Ovary (tissue), 7 donors: ENCODE measurements at regions not wholly inside any gene's neighbourhood (a gene's known extent, or its start where the extent isn't known, plus 50 kb on each side); places are given as distances from the start of the nearest gene placed in this dataset.

Experiments used
- DNase-seq, 5 donors: peaks; one replicate each; pipeline ENCODE4 v3.0.0-alpha.2; 2019 to 2020
- H3K27ac ChIP-seq, 2 donors: fragments of 200-600 bp; one replicate each; pipeline versions ENCODE4 v1.5.1 to v1.8.0; 2019 to 2022
- H3K27me3 ChIP-seq: fragments of 200-600 bp; one replicate; pipeline ENCODE4 v1.8.0; 2022
- H3K36me3 ChIP-seq: fragments of 200-600 bp; sonication (generic); one replicate; pipeline ENCODE4 v1.5.1; 2019
- H3K4me1 ChIP-seq: one replicate; pipeline ENCODE4 v1.8.1; 2013; ENCODE audit warnings: mild to moderate bottlenecking, moderate library complexity; ENCODE audit not compliant: insufficient read depth
- H3K4me3 ChIP-seq: fragments of 200-600 bp; sonication (generic); one replicate; pipeline ENCODE4 v1.5.1; 2017
- H3K9me3 ChIP-seq, 2 donors: fragments of 200-600 bp in 1 of 2; sonication (generic) in 1 of 2; one replicate each; pipeline versions ENCODE4 v1.5.1 to v1.8.1; 2013 to 2019; ENCODE audit warnings: mild to moderate bottlenecking in 1 of 2, moderate library complexity in 1 of 2
- EP300 ChIP-seq: sonication (generic); formaldehyde crosslinking; IDR thresholded peaks from one replicate; pipeline ENCODE4 v1.6.1; 2017; ENCODE audit warnings: antibody characterized with exemption
- POLR2A ChIP-seq: fragments of 450-650 bp; IDR thresholded peaks from one replicate; pipeline ENCODE4 v1.6.1; 2017; ENCODE audit warnings: antibody characterized with exemption, mild to moderate bottlenecking, moderate library complexity
- WGBS, 3 donors: extraction: QIAGEN DNeasy Blood & Tissue Kit in 1 of 3; methylation state at CpG; one replicate each; pipeline versions ENCODE4 v1.1.5 to v1.1.7; 2013 to 2017; 5-methylcytosine and 5-hydroxymethylcytosine counted together
- intact Hi-C, 4 donors: fragments of 100-400 bp; cut with DNase I; formaldehyde crosslinking; loops; one replicate each; pipeline versions ENCODE4 v1.11.0 to v1.15.1; 2022 to 2023
- TF ChIP-seq, protein P1 (sequence below), 3 donors: fragments of 450-650 bp in 2 of 3; fragments of 200-600 bp in 1 of 3; IDR thresholded peaks; one replicate each; pipeline versions ENCODE4 v1.5.1 to v1.8.0; 2016 to 2022; ENCODE audit warnings: antibody characterized with exemption in 3 of 3, mild to moderate bottlenecking in 1 of 3
- donor health status: DM: no; HTN: no; CAD: no; lungs with moderate emphysema.
- donor health status: DM: no; HTN: no; CAD: no.
- donor health status: Bipolar disorder and iron deficiency.
- donor health status: DM: no; HTN: no; CAD: no.
- donor health status: DM: yes; HTN: yes; CAD: no.

DNA sequence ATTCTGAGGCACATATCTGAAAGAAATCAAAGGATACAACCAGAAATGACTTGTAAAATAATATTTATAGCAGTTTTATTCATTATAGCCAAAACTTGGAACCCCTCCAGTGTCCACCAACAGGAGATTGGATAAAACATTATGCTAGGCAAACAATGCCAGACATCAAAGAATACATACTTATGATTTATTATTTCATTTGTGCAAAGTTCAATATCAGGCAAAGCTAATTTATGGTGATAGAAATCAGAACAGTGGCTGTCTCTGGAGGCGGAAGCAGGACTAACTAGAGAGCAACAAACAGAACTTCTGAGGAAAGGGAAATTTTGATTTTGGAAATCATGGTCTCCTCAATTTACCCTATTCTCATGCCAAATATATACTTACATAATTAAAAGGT is 193.1 kb downstream of the ICE1 start:
- Histone ChIP-seq H3K27ac (no peak overlapping the region), H3K9me3 (no peaks in the 10 kb centered on the region), H3K36me3 (no peaks in the 10 kb centered on the region), H3K4me3 (no peak overlapping the region), H3K27me3 (no peaks in the 10 kb centered on the region), H3K4me1 (no peaks in the 10 kb centered on the region)
- intact Hi-C loops, result no loop called here
- 38 to 81% (median 56%) methylated on average over 1 of the region's 1 CpG for WGBS, 3 donors
- no peak for TF ChIP-seq EP300
- no peak for TF ChIP-seq POLR2A
- TF ChIP-seq, protein P1, sequence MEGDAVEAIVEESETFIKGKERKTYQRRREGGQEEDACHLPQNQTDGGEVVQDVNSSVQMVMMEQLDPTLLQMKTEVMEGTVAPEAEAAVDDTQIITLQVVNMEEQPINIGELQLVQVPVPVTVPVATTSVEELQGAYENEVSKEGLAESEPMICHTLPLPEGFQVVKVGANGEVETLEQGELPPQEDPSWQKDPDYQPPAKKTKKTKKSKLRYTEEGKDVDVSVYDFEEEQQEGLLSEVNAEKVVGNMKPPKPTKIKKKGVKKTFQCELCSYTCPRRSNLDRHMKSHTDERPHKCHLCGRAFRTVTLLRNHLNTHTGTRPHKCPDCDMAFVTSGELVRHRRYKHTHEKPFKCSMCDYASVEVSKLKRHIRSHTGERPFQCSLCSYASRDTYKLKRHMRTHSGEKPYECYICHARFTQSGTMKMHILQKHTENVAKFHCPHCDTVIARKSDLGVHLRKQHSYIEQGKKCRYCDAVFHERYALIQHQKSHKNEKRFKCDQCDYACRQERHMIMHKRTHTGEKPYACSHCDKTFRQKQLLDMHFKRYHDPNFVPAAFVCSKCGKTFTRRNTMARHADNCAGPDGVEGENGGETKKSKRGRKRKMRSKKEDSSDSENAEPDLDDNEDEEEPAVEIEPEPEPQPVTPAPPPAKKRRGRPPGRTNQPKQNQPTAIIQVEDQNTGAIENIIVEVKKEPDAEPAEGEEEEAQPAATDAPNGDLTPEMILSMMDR (IDR thresholded peaks at IDR 0.05), result no peak
- DNase-seq, result no peak

DNA sequence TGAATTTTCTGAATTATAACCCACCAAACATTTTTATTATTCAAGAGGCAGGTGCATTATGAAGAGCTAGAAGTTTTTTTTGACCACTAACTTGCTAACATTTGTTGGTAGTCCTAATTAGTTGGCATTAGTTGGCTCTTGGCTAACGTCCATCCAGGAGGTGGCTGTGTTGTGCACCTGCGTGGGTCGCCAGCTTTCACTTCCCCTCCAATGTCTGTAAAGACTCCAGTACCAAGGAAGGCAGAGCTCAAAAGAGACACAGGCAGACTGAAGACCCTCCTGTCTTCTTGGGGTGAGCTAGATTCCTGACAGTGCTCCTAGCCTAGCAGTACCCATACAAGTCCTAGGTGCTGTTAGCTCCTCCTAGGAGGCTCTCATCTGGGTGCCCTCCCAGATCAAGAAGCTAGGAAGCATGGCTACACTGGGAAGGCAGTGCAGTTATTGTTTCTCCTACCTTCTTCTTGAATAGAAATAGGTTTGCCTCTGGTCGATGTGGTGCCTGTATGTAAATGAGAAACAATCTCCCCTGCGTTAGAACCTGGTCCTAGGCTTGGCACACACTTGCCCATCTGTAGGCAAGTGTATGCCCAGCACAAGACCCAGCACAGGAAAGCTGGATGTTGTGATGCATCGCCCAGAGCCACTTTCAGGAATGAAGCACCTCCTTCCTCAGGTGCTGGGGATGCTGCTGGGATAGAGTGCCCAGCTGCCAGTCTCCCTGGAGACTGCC is 190.9 kb downstream of the ICE1 start:
- intact Hi-C loops, result no loop called here
- TF ChIP-seq, protein P1 (IDR thresholded peaks at IDR 0.05), result no peak
- TF ChIP-seq POLR2A, result no peak
- no peak for TF ChIP-seq EP300
- no peaks in the 10 kb centered on the region for H3K4me1 ChIP-seq
- DNase-seq, result no peak
- no peaks in the 10 kb centered on the region for H3K27me3 ChIP-seq
- H3K9me3 ChIP-seq, result no peaks in the 10 kb centered on the region
- no peak overlapping the region for H3K4me3 ChIP-seq
- H3K27ac ChIP-seq, result no peak overlapping the region
- WGBS, 3 donors, result 73 to 86% (median 85%) methylated on average over 6 of the region's 6 CpGs
- H3K36me3 ChIP-seq, result no peaks in the 10 kb centered on the region

DNA sequence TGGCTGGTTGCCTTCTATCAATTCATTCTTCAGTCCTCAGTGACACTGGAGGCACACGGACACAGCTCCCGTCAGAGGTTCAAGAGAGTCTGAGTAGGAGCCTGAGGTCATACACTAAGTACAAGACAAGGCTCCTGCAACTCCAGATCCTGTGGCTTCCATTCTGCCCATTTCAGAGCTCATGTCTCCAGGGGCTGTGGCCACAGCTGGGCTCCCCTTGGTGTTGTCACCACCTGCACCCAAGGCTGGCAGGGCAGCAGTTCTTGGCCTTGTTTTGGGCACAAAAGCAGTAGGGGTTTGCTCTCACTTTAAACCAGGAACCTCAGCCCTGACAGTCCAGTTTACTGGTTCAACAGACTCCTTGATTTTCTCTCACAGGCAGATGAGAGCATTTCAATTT is 189.6 kb downstream of the ICE1 start:
- Histone ChIP-seq H3K9me3 (no peaks in the 10 kb centered on the region), H3K4me3 (no peak overlapping the region), H3K27me3 (no peaks in the 10 kb centered on the region), H3K4me1 (no peaks in the 10 kb centered on the region), H3K27ac (no peak overlapping the region), H3K36me3 (no peaks in the 10 kb centered on the region)
- DNase-seq, result no peak
- TF ChIP-seq, protein P1 (IDR thresholded peaks at IDR 0.05), result no peak
- TF ChIP-seq POLR2A, result no peak
- TF ChIP-seq EP300, result no peak
- 92 to 95% (median 95%) methylated on average over 2 of the region's 2 CpGs for WGBS, 3 donors
- intact Hi-C loops, result no loop called here

DNA sequence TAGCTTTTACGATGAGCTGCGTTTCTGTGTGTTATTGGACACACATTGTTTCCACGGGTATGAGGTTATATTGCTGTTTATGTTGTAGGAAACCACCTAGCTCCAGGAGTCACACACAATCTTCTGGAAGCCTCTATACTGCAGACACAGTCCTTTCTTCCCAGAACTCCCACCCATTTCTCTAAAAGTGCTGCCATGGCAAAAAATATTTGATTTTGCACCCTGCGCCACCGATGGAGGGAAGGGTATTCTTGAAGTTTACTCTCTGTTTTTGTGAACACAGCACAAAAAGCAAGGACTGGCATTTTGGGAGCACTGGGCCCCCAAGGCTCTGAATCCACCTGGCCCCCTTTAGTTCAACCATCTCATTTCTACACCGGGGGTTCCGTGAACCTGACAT is 187.5 kb downstream of the ICE1 start:
- no peak for DNase-seq
- H3K4me3 ChIP-seq, result no peak overlapping the region
- no peaks in the 10 kb centered on the region for H3K27me3 ChIP-seq
- H3K9me3 ChIP-seq, result no peaks in the 10 kb centered on the region
- intact Hi-C loops, result no loop called here
- no peak overlapping the region for H3K27ac ChIP-seq
- TF ChIP-seq, protein P1 (IDR thresholded peaks at IDR 0.05), result no peak
- no peak for TF ChIP-seq POLR2A
- TF ChIP-seq EP300, result no peak
- no peaks in the 10 kb centered on the region for H3K36me3 ChIP-seq
- WGBS, 3 donors, result 93 to 95% (median 93%) methylated on average over 7 of the region's 7 CpGs
- H3K4me1 ChIP-seq, result no peaks in the 10 kb centered on the region
